ENCODE measurements at regions not wholly inside any gene's neighbourhood (a gene's known extent, or its start where the extent isn't known, plus 50 kb on each side); places are given as distances from the start of the nearest gene placed in this dataset.

GRCh38 chr1:239617731-239618130 lies 231.4 kb downstream of the CHRM3 start:
- H4K20me1 ChIP-seq (ENCODE audit: control insufficient read depth, extremely low read depth, insufficient read depth, low read length) = no peaks in the 10 kb centered on the region
- no peak overlapping the region for H3K4me2 ChIP-seq (ENCODE audit: control insufficient read depth, extremely low read depth, insufficient read depth, low read depth, low read length)
- H3K27ac ChIP-seq (ENCODE audit: control insufficient read depth, insufficient read depth, low read length) = no peak overlapping the region
- no peaks in the 10 kb centered on the region for H3K36me3 ChIP-seq (ENCODE audit: control insufficient read depth in 2 of 2, extremely low read depth in 1 of 2, insufficient read depth in 2 of 2, low read length in 2 of 2)
- H3K9ac ChIP-seq (ENCODE audit: control insufficient read depth, extremely low read depth, insufficient read depth, low read length) = no peak overlapping the region
- H2AFZ ChIP-seq (ENCODE audit: control insufficient read depth, low read length) = no peak overlapping the region
- no peaks in the 10 kb centered on the region for H3K4me1 ChIP-seq (ENCODE audit: control insufficient read depth, extremely low read depth, insufficient read depth, low read length)
- no peak for TF ChIP-seq CTCF (optimal IDR thresholded peaks at IDR 0.05 in 1 of 3, IDR thresholded peaks at IDR 0.05 in 1 of 3, conservative IDR thresholded peaks at IDR 0.05 in 1 of 3; ENCODE audit: extremely low read depth in 1 of 3, insufficient read depth in 2 of 3, low read length in 3 of 3)
- TF ChIP-seq EZH2 (IDR thresholded peaks at IDR 0.05; ENCODE audit: low read length) = no peak
- no peaks in the 10 kb centered on the region for H3K9me1 ChIP-seq (ENCODE audit: control insufficient read depth, extremely low read depth, insufficient read depth, low read length)
- FAIRE-seq = no peak
- no peak overlapping the region for H3K4me3 ChIP-seq (ENCODE audit: control insufficient read depth in 2 of 3, extremely low read depth in 1 of 3, insufficient read depth in 2 of 3, low read depth in 1 of 3, low read length in 3 of 3)
- DNase-seq (ENCODE audit: low read depth, low spot score) = no peak
- no peaks in the 10 kb centered on the region for H3K27me3 ChIP-seq (ENCODE audit: control insufficient read depth, extremely low read depth, insufficient read depth, low read length)
- no peaks in the 10 kb centered on the region for H3K79me2 ChIP-seq (ENCODE audit: control insufficient read depth, insufficient read depth, low read length)
- no peaks in the 10 kb centered on the region for H3K9me3 ChIP-seq (ENCODE audit: control insufficient read depth, low read depth, low read length)
- dilution Hi-C loops (cut with MboI; ENCODE audit: extremely low pct_ligation_motif_present, low sequenced_read_pairs) = no loop called here

- DNase-seq (ENCODE audit: low read depth, low spot score) = no peak
- H3K27me3 ChIP-seq (ENCODE audit: control insufficient read depth, extremely low read depth, insufficient read depth, low read length) = no peaks in the 10 kb centered on the region
- no peaks in the 10 kb centered on the region for H4K20me1 ChIP-seq (ENCODE audit: control insufficient read depth, extremely low read depth, insufficient read depth, low read length)
- no peak overlapping the region for H2AFZ ChIP-seq (ENCODE audit: control insufficient read depth, low read length)
- H3K4me1 ChIP-seq (ENCODE audit: control insufficient read depth, extremely low read depth, insufficient read depth, low read length) = no peaks in the 10 kb centered on the region
- no peak overlapping the region for H3K4me2 ChIP-seq (ENCODE audit: control insufficient read depth, extremely low read depth, insufficient read depth, low read depth, low read length)
- H3K27ac ChIP-seq (ENCODE audit: control insufficient read depth, insufficient read depth, low read length) = no peak overlapping the region
- no peaks in the 10 kb centered on the region for H3K9me1 ChIP-seq (ENCODE audit: control insufficient read depth, extremely low read depth, insufficient read depth, low read length)
- dilution Hi-C loops (cut with MboI; ENCODE audit: extremely low pct_ligation_motif_present, low sequenced_read_pairs) = no loop called here
- no peak overlapping the region for H3K4me3 ChIP-seq (ENCODE audit: control insufficient read depth in 2 of 3, extremely low read depth in 1 of 3, insufficient read depth in 2 of 3, low read depth in 1 of 3, low read length in 3 of 3)
- H3K9me3 ChIP-seq (ENCODE audit: control insufficient read depth, low read depth, low read length) = no peaks in the 10 kb centered on the region
- H3K9ac ChIP-seq (ENCODE audit: control insufficient read depth, extremely low read depth, insufficient read depth, low read length) = no peak overlapping the region
- no peak for FAIRE-seq
- no peaks in the 10 kb centered on the region for H3K36me3 ChIP-seq (ENCODE audit: control insufficient read depth in 2 of 2, extremely low read depth in 1 of 2, insufficient read depth in 2 of 2, low read length in 2 of 2)
- no peaks in the 10 kb centered on the region for H3K79me2 ChIP-seq (ENCODE audit: control insufficient read depth, insufficient read depth, low read length)
- TF ChIP-seq CTCF (optimal IDR thresholded peaks at IDR 0.05 in 1 of 3, IDR thresholded peaks at IDR 0.05 in 1 of 3, conservative IDR thresholded peaks at IDR 0.05 in 1 of 3; ENCODE audit: extremely low read depth in 1 of 3, insufficient read depth in 2 of 3, low read length in 3 of 3) (no peak), EZH2 (IDR thresholded peaks at IDR 0.05; ENCODE audit: low read length) (no peak)
These were observed 232.8 kb downstream of the CHRM3 start for GRCh38 chr1:239619190-239619589.

Measured in keratinocyte (primary cell).